ENCODE measurements at regions not wholly inside any gene's neighbourhood (a gene's known extent, or its start where the extent isn't known, plus 50 kb on each side); places are given as distances from the start of the nearest gene placed in this dataset.

- DNase-seq (ENCODE audit: low read depth in 1 of 2, low spot score in 1 of 2): no peak
- H3K27ac ChIP-seq (replicated peaks): no peak overlapping the region
- H3K27me3 ChIP-seq (ENCODE audit: insufficient read depth, poor library complexity, severe bottlenecking): no peaks in the 10 kb centered on the region
- H3K4me3 ChIP-seq (replicated peaks; ENCODE audit: insufficient read depth, low read length): no peak overlapping the region
- TF ChIP-seq REST (IDR thresholded peaks at IDR 0.05; ENCODE audit: insufficient replicate concordance, low read depth) (no peak), POLR2AphosphoS5 (IDR thresholded peaks at IDR 0.05; ENCODE audit: low read depth) (no peak)
These were observed 116.2 kb upstream of the GNPDA2 start for GRCh38 chr4:44842531-44842930.

GRCh38 chr4:44817930-44818329 is 91.6 kb upstream of the GNPDA2 start:
- no peak for TF ChIP-seq REST (IDR thresholded peaks at IDR 0.05; ENCODE audit: insufficient replicate concordance, low read depth)
- TF ChIP-seq POLR2AphosphoS5 (IDR thresholded peaks at IDR 0.05; ENCODE audit: low read depth): no peak
- TF ChIP-seq GABPA (IDR thresholded peaks at IDR 0.05; ENCODE audit: low read depth): no peak
- TF ChIP-seq CTCF (IDR thresholded peaks at IDR 0.05; ENCODE audit: insufficient read depth, low read length): no peak
- TF ChIP-seq SPI1 (IDR thresholded peaks at IDR 0.05; ENCODE audit: borderline replicate concordance, low read depth): no peak
- Histone ChIP-seq H3K4me3 (replicated peaks; ENCODE audit: insufficient read depth, low read length) (no peak overlapping the region), H3K27me3 (ENCODE audit: insufficient read depth, poor library complexity, severe bottlenecking) (no peaks in the 10 kb centered on the region), H3K27ac (replicated peaks) (no peak overlapping the region)
- no peak for DNase-seq (ENCODE audit: low read depth in 1 of 2, low spot score in 1 of 2)

GRCh38 chr4:44806071-44806470 is 79.7 kb upstream of the GNPDA2 start:
- H3K4me3 ChIP-seq (replicated peaks; ENCODE audit: insufficient read depth, low read length): no peak overlapping the region
- H3K27ac ChIP-seq (replicated peaks): no peak overlapping the region
- DNase-seq (ENCODE audit: low read depth in 1 of 2, low spot score in 1 of 2): no peak
- no peak for TF ChIP-seq REST (IDR thresholded peaks at IDR 0.05; ENCODE audit: insufficient replicate concordance, low read depth)
- TF ChIP-seq CTCF (IDR thresholded peaks at IDR 0.05; ENCODE audit: insufficient read depth, low read length): no peak
- TF ChIP-seq POLR2AphosphoS5 (IDR thresholded peaks at IDR 0.05; ENCODE audit: low read depth): no peak
- no peak for TF ChIP-seq SPI1 (IDR thresholded peaks at IDR 0.05; ENCODE audit: borderline replicate concordance, low read depth)
- no peaks in the 10 kb centered on the region for H3K27me3 ChIP-seq (ENCODE audit: insufficient read depth, poor library complexity, severe bottlenecking)

GRCh38 chr4:44804301-44804700 is 77.9 kb upstream of the GNPDA2 start:
- H3K4me3 ChIP-seq (replicated peaks; ENCODE audit: insufficient read depth, low read length): no peak overlapping the region
- DNase-seq (ENCODE audit: low read depth in 1 of 2, low spot score in 1 of 2): no peak
- no peak overlapping the region for H3K27ac ChIP-seq (replicated peaks)
- TF ChIP-seq CTCF (IDR thresholded peaks at IDR 0.05; ENCODE audit: insufficient read depth, low read length) (no peak), GABPA (IDR thresholded peaks at IDR 0.05; ENCODE audit: low read depth) (no peak), SPI1 (IDR thresholded peaks at IDR 0.05; ENCODE audit: borderline replicate concordance, low read depth) (no peak), REST (IDR thresholded peaks at IDR 0.05; ENCODE audit: insufficient replicate concordance, low read depth) (no peak), POLR2AphosphoS5 (IDR thresholded peaks at IDR 0.05; ENCODE audit: low read depth) (no peak)
- no peaks in the 10 kb centered on the region for H3K27me3 ChIP-seq (ENCODE audit: insufficient read depth, poor library complexity, severe bottlenecking)
